ENCODE measurements at regions not wholly inside any gene's neighbourhood (a gene's known extent, or its start where the extent isn't known, plus 50 kb on each side); places are given as distances from the start of the nearest gene placed in this dataset.

- 78% methylated on average over 3 of the region's 3 CpGs for WGBS
- Histone ChIP-seq H3K36me3 (ENCODE audit: insufficient read depth) (no peaks in the 10 kb centered on the region), H3K4me1 (ENCODE audit: insufficient read depth) (no peaks in the 10 kb centered on the region), H3K4me3 (ENCODE audit: low read depth, low read length) (no peak overlapping the region), H3K27ac (ENCODE audit: low read depth) (no peak overlapping the region)
- no peak for DNase-seq (ENCODE audit: extremely low spot score)
Observed at GRCh38 chr3:59339818-59340217, 290.0 kb upstream of the CFAP20DC start.

GRCh38 chr3:59338934-59339333 is 289.1 kb upstream of the CFAP20DC start:
- Histone ChIP-seq H3K4me1 (ENCODE audit: insufficient read depth) (no peaks in the 10 kb centered on the region), H3K27ac (ENCODE audit: low read depth) (no peak overlapping the region), H3K4me3 (ENCODE audit: low read depth, low read length) (no peak overlapping the region), H3K36me3 (ENCODE audit: insufficient read depth) (no peaks in the 10 kb centered on the region)
- 74% methylated on average over 7 of the region's 7 CpGs for WGBS
- DNase-seq (ENCODE audit: extremely low spot score), result no peak

GRCh38 chr3:59335338-59335737 is 285.5 kb upstream of the CFAP20DC start:
- Histone ChIP-seq H3K4me3 (ENCODE audit: low read depth, low read length) (no peak overlapping the region), H3K4me1 (ENCODE audit: insufficient read depth) (no peaks in the 10 kb centered on the region), H3K27ac (ENCODE audit: low read depth) (no peak overlapping the region), H3K36me3 (ENCODE audit: insufficient read depth) (no peaks in the 10 kb centered on the region)
- no peak for DNase-seq (ENCODE audit: extremely low spot score)
- WGBS, result 88% methylated on average over 6 of the region's 6 CpGs

GRCh38 chr3:59334585-59334984 is 284.8 kb upstream of the CFAP20DC start:
- no peak overlapping the region for H3K27ac ChIP-seq (ENCODE audit: low read depth)
- no peak for DNase-seq (ENCODE audit: extremely low spot score)
- WGBS, result 98% methylated on average over 2 of the region's 2 CpGs
- H3K4me1 ChIP-seq (ENCODE audit: insufficient read depth), result no peaks in the 10 kb centered on the region
- no peak overlapping the region for H3K4me3 ChIP-seq (ENCODE audit: low read depth, low read length)
- no peaks in the 10 kb centered on the region for H3K36me3 ChIP-seq (ENCODE audit: insufficient read depth)

GRCh38 chr3:59327376-59327808 is 277.6 kb upstream of the CFAP20DC start:
- H3K4me3 ChIP-seq (ENCODE audit: low read depth, low read length), result no peak overlapping the region
- H3K27ac ChIP-seq (ENCODE audit: low read depth), result no peak overlapping the region
- no peaks in the 10 kb centered on the region for H3K4me1 ChIP-seq (ENCODE audit: insufficient read depth)
- DNase-seq (ENCODE audit: extremely low spot score), result no peak
- H3K36me3 ChIP-seq (ENCODE audit: insufficient read depth), result no peaks in the 10 kb centered on the region
- 85% methylated on average over 3 of the region's 3 CpGs for WGBS

- Histone ChIP-seq H3K4me3 (ENCODE audit: low read depth, low read length) (no peak overlapping the region), H3K27ac (ENCODE audit: low read depth) (no peak overlapping the region), H3K4me1 (ENCODE audit: insufficient read depth) (no peaks in the 10 kb centered on the region), H3K36me3 (ENCODE audit: insufficient read depth) (no peaks in the 10 kb centered on the region)
- no peak for DNase-seq (ENCODE audit: extremely low spot score)
- WGBS, result 89% methylated on average over 6 of the region's 6 CpGs
Observed at GRCh38 chr3:59326246-59327024, 276.6 kb upstream of the CFAP20DC start.

GRCh38 chr3:59321881-59322540 is 272.2 kb upstream of the CFAP20DC start:
- 96% methylated on average over 5 of the region's 5 CpGs for WGBS
- DNase-seq (ENCODE audit: extremely low spot score), result no peak
- no peaks in the 10 kb centered on the region for H3K36me3 ChIP-seq (ENCODE audit: insufficient read depth)
- H3K4me3 ChIP-seq (ENCODE audit: low read depth, low read length), result no peak overlapping the region
- H3K4me1 ChIP-seq (ENCODE audit: insufficient read depth), result no peaks in the 10 kb centered on the region
- H3K27ac ChIP-seq (ENCODE audit: low read depth), result no peak overlapping the region

GRCh38 chr3:59320080-59320479 is 270.3 kb upstream of the CFAP20DC start:
- Histone ChIP-seq H3K4me3 (ENCODE audit: low read depth, low read length) (no peak overlapping the region), H3K4me1 (ENCODE audit: insufficient read depth) (no peaks in the 10 kb centered on the region), H3K36me3 (ENCODE audit: insufficient read depth) (no peaks in the 10 kb centered on the region), H3K27ac (ENCODE audit: low read depth) (no peak overlapping the region)
- no peak for DNase-seq (ENCODE audit: extremely low spot score)
- 80% methylated on average over 4 of the region's 4 CpGs for whole genome bisulfite sequencing

GRCh38 chr3:59319442-59319841 is 269.6 kb upstream of the CFAP20DC start:
- Histone ChIP-seq H3K4me3 (ENCODE audit: low read depth, low read length) (no peak overlapping the region), H3K36me3 (ENCODE audit: insufficient read depth) (no peaks in the 10 kb centered on the region), H3K27ac (ENCODE audit: low read depth) (no peak overlapping the region), H3K4me1 (ENCODE audit: insufficient read depth) (no peaks in the 10 kb centered on the region)
- DNase-seq (ENCODE audit: extremely low spot score), result no peak
- WGBS, result 53% methylated on average over 4 of the region's 4 CpGs

- Histone ChIP-seq H3K36me3 (ENCODE audit: insufficient read depth) (no peaks in the 10 kb centered on the region), H3K27ac (ENCODE audit: low read depth) (no peak overlapping the region), H3K4me3 (ENCODE audit: low read depth, low read length) (no peak overlapping the region), H3K4me1 (ENCODE audit: insufficient read depth) (no peaks in the 10 kb centered on the region)
- WGBS, result 23% methylated on average over 1 of the region's 1 CpG
- no peak for DNase-seq (ENCODE audit: extremely low spot score)
Observed at GRCh38 chr3:59318881-59319280, 269.1 kb upstream of the CFAP20DC start.

- Histone ChIP-seq H3K4me3 (ENCODE audit: low read depth, low read length) (no peak overlapping the region), H3K27ac (ENCODE audit: low read depth) (no peak overlapping the region), H3K36me3 (ENCODE audit: insufficient read depth) (no peaks in the 10 kb centered on the region), H3K4me1 (ENCODE audit: insufficient read depth) (no peaks in the 10 kb centered on the region)
- no peak for DNase-seq (ENCODE audit: extremely low spot score)
- 78% methylated on average over 6 of the region's 6 CpGs for WGBS
Observed at GRCh38 chr3:59317386-59317785, 267.6 kb upstream of the CFAP20DC start.

- no peaks in the 10 kb centered on the region for H3K4me1 ChIP-seq (ENCODE audit: insufficient read depth)
- H3K27ac ChIP-seq (ENCODE audit: low read depth), result no peak overlapping the region
- no peaks in the 10 kb centered on the region for H3K36me3 ChIP-seq (ENCODE audit: insufficient read depth)
- DNase-seq (ENCODE audit: extremely low spot score), result no peak
- 55% methylated on average over 3 of the region's 3 CpGs for WGBS
- no peak overlapping the region for H3K4me3 ChIP-seq (ENCODE audit: low read depth, low read length)
Observed at GRCh38 chr3:59316688-59317275, 267.0 kb upstream of the CFAP20DC start.

- H3K4me3 ChIP-seq (ENCODE audit: low read depth, low read length), result no peak overlapping the region
- H3K27ac ChIP-seq (ENCODE audit: low read depth), result no peak overlapping the region
- no peaks in the 10 kb centered on the region for H3K4me1 ChIP-seq (ENCODE audit: insufficient read depth)
- WGBS, result 69% methylated on average over 2 of the region's 2 CpGs
- DNase-seq (ENCODE audit: extremely low spot score), result no peak
- no peaks in the 10 kb centered on the region for H3K36me3 ChIP-seq (ENCODE audit: insufficient read depth)
Observed at GRCh38 chr3:59313365-59313764, 263.5 kb upstream of the CFAP20DC start.

- no peak overlapping the region for H3K27ac ChIP-seq (ENCODE audit: low read depth)
- no peak for DNase-seq (ENCODE audit: extremely low spot score)
- 54% methylated on average over 3 of the region's 3 CpGs for WGBS
- no peaks in the 10 kb centered on the region for H3K36me3 ChIP-seq (ENCODE audit: insufficient read depth)
- H3K4me1 ChIP-seq (ENCODE audit: insufficient read depth), result no peaks in the 10 kb centered on the region
- H3K4me3 ChIP-seq (ENCODE audit: low read depth, low read length), result no peak overlapping the region
Observed at GRCh38 chr3:59311231-59311630, 261.4 kb upstream of the CFAP20DC start.

Measured in urinary bladder (tissue), 3 donors.